Muscle of leg (tissue), 3 donors: ENCODE measurements at regions not wholly inside any gene's neighbourhood (a gene's known extent, or its start where the extent isn't known, plus 50 kb on each side); places are given as distances from the start of the nearest gene placed in this dataset.

Experiments used
- DNase-seq: peaks from one replicate; pipeline ENCODE4 v3.0.0; 2013
- H3K27ac ChIP-seq: one replicate; pipeline ENCODE4 v1.5.1; 2013; ENCODE audit warnings: mild to moderate bottlenecking, low read length, control low read depth
- H3K27me3 ChIP-seq: one replicate; pipeline ENCODE4 v1.6.1; 2013; ENCODE audit warnings: low read length; ENCODE audit not compliant: control insufficient read depth, insufficient read depth
- H3K36me3 ChIP-seq: one replicate; pipeline ENCODE4 v1.6.1; 2013; ENCODE audit warnings: low read length; ENCODE audit not compliant: control insufficient read depth, insufficient read depth
- H3K4me1 ChIP-seq: one replicate; pipeline ENCODE4 v1.6.1; 2013; ENCODE audit warnings: low read length; ENCODE audit not compliant: control insufficient read depth, insufficient read depth
- H3K4me3 ChIP-seq: one replicate; pipeline ENCODE4 v1.5.1; 2013; ENCODE audit warnings: low read length, control low read depth
- H3K9me3 ChIP-seq: replicated peaks from 2 replicates; pipeline ENCODE4 v1.6.1; 2013; ENCODE audit warnings: low read depth, low read length; ENCODE audit not compliant: control insufficient read depth
- WGBS: methylation state at CpG from one replicate; pipeline ENCODE4 v1.1.5; 2013; ENCODE audit warnings: missing lambda C conversion rate; ENCODE audit not compliant: insufficient coverage; 5-methylcytosine and 5-hydroxymethylcytosine counted together

DNA sequence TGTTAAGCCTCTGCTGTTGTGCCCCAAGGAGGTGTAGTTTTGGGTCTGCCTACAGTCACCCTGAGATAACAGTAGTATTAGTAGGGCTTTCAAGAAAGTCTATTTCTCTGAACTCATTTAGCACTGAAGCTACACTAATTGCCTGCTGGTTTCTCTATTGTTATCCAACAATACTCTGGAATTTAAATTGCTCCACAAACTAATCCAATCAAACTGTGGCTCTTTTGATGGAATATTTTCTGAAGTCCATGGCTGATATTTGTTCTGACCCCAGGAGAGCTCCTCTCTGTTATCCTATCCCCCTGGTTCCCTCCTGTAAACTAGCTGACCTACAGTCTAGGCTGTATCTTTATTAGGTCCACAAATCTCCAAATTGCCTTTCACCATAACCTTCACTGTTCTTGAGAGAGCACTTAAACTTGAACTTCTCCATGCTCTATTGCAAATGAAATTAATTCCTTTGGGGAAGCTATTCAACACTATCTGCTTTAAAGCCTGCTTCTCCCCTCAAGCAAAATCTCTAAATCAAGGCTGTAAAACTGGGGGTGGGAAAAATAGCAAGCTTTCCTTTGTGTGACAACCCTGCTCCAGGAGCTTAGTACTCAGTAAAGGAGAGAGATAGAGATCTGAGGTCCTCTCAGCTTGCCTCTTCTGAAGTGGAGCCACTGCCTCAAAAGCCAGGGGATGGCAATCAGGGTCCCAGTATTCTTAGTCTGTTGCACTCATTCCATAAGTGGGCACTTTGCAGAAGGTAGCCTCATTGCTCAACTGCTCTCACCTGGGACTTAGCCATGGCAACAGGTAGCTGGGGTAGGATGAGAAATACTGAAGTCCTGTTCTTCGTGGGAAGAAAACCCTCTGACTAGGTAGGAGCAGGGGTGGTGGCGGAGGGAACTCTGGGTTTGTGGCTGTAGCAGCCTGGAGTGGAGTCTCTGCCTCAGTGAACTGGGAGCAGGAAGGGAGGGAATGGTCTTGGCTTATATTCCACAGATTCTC is 110.9 kb downstream of the MACIR start:
- no peak overlapping the region for H3K4me3 ChIP-seq
- WGBS: no CpG with 5 or more reads among the region's 2 CpGs
- H3K27ac ChIP-seq: no peak overlapping the region
- H3K36me3 ChIP-seq: no peaks in the 10 kb centered on the region
- no peaks in the 10 kb centered on the region for H3K9me3 ChIP-seq
- H3K27me3 ChIP-seq: no peaks in the 10 kb centered on the region
- DNase-seq: no peak
- H3K4me1 ChIP-seq: no peaks in the 10 kb centered on the region

- no peaks in the 10 kb centered on the region for H3K9me3 ChIP-seq
- DNase-seq: no peak
- H3K27ac ChIP-seq: no peak overlapping the region
- H3K27me3 ChIP-seq: no peaks in the 10 kb centered on the region
- H3K4me1 ChIP-seq: no peaks in the 10 kb centered on the region
- WGBS: no CpG with 5 or more reads among the region's 2 CpGs
- H3K36me3 ChIP-seq: no peaks in the 10 kb centered on the region
- H3K4me3 ChIP-seq: no peak overlapping the region
Observed at GRCh38 chr5:103367702-103368101, 109.1 kb downstream of the MACIR start.

DNA sequence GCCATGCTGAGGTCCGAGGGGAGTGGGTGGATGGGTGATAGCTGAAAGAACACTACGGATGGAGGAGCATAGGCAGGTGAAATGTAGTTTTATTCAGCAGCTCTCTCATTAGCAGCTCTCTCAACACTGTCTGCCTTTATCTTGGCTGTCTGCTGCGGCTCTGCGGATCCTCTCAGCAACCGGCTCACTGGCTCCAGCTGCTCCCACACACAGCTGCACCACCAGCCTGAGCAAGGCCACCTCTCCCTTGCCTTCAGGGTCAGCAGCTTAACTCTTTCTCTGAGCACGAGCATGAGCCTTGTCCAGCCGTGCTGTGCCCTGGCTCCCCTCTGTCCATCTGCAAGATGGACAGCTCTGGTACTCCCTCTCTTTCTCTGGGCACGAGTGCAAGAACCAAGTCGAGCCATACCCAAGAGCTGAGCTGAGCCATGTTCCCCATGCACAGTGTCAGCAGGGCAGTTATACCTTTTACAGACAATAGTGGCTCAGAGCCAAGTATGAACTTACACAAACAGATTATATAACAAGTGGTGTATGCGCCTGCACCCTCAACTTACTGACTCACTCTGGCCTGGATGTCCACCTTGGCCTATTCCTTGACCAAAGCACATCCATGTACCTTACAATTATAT is 108.5 kb downstream of the MACIR start:
- Histone ChIP-seq H3K27ac (no peak overlapping the region), H3K36me3 (no peaks in the 10 kb centered on the region), H3K4me1 (no peaks in the 10 kb centered on the region), H3K9me3 (no peaks in the 10 kb centered on the region), H3K27me3 (no peaks in the 10 kb centered on the region), H3K4me3 (no peak overlapping the region)
- 72% methylated on average over 7 of the region's 10 CpGs for WGBS
- DNase-seq: peak; percentile 10

- WGBS: 94% methylated on average over 2 of the region's 2 CpGs
Observed at GRCh38 chr5:103364074-103364473, 105.5 kb downstream of the MACIR start.

GRCh38 chr5:103362211-103362610 is 103.6 kb downstream of the MACIR start:
- H3K27ac ChIP-seq: no peak overlapping the region
- H3K27me3 ChIP-seq: no peaks in the 10 kb centered on the region
- no peaks in the 10 kb centered on the region for H3K9me3 ChIP-seq
- no peaks in the 10 kb centered on the region for H3K4me1 ChIP-seq
- WGBS: no CpG with 5 or more reads among the region's 3 CpGs
- no peak overlapping the region for H3K4me3 ChIP-seq
- no peaks in the 10 kb centered on the region for H3K36me3 ChIP-seq
- DNase-seq: no peak

More at GRCh38 chr5:103364074-103364473, 105.5 kb downstream of the MACIR start:
- no peaks in the 10 kb centered on the region for H3K27me3 ChIP-seq
- H3K36me3 ChIP-seq: no peaks in the 10 kb centered on the region
- H3K9me3 ChIP-seq: no peaks in the 10 kb centered on the region
- no peaks in the 10 kb centered on the region for H3K4me1 ChIP-seq
- no peak overlapping the region for H3K27ac ChIP-seq
- DNase-seq: no peak
- H3K4me3 ChIP-seq: no peak overlapping the region

- Histone ChIP-seq H3K4me3 (no peak overlapping the region), H3K9me3 (no peaks in the 10 kb centered on the region), H3K36me3 (no peaks in the 10 kb centered on the region), H3K4me1 (no peaks in the 10 kb centered on the region), H3K27ac (no peak overlapping the region), H3K27me3 (no peaks in the 10 kb centered on the region)
- no peak for DNase-seq
Observed at GRCh38 chr5:103360475-103360874, 101.9 kb downstream of the MACIR start.

DNA sequence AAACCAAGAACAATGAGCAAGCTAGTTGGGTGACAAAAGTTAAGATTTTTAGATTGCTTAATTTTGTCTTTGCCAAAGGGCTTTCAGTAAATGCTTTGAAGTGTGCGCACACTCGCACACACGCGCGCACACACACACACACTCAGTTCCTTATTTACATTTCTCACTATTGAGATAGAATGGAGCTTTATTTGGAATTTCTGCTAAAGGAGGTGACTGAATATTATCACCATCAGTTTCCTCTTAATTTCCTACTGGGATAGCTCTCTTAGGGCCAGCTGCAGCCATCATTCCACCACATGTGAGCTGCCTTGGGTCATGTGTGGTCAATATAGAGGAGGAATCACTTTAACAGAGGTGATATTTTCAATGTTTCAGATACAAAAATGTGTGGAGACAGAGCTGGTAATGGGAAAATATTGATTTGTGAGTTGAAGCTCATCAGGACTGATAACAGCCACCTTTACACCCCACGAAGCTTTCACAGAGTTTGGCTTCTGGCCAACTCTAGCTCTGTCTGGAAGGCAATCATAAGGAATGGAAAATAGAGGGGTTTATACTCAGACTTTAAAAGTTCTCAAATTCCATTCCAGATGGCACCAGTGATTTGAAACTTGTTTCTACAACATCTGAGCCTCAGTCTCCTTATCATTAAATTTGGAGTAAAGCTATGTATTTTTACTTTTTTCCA is 99.9 kb downstream of the MACIR start:
- DNase-seq: peak; percentile 11

GRCh38 chr5:103357636-103358035 is 99.1 kb downstream of the MACIR start:
- Histone ChIP-seq H3K4me1 (peaks cover 2% of the 10 kb centered on the region), H3K27ac (no peak overlapping the region), H3K4me3 (no peak overlapping the region), H3K36me3 (no peaks in the 10 kb centered on the region), H3K27me3 (no peaks in the 10 kb centered on the region), H3K9me3 (no peaks in the 10 kb centered on the region)
- no CpG with 5 or more reads among the region's 3 CpGs for WGBS
- DNase-seq: peak; percentile 51

More for the DNA sequence above, 99.9 kb downstream of the MACIR start:
- Histone ChIP-seq H3K27ac (no peak overlapping the region), H3K4me3 (no peak overlapping the region), H3K36me3 (no peaks in the 10 kb centered on the region), H3K4me1 (peaks cover 2% of the 10 kb centered on the region), H3K9me3 (no peaks in the 10 kb centered on the region), H3K27me3 (no peaks in the 10 kb centered on the region)
- WGBS: no CpG with 5 or more reads among the region's 6 CpGs

DNA sequence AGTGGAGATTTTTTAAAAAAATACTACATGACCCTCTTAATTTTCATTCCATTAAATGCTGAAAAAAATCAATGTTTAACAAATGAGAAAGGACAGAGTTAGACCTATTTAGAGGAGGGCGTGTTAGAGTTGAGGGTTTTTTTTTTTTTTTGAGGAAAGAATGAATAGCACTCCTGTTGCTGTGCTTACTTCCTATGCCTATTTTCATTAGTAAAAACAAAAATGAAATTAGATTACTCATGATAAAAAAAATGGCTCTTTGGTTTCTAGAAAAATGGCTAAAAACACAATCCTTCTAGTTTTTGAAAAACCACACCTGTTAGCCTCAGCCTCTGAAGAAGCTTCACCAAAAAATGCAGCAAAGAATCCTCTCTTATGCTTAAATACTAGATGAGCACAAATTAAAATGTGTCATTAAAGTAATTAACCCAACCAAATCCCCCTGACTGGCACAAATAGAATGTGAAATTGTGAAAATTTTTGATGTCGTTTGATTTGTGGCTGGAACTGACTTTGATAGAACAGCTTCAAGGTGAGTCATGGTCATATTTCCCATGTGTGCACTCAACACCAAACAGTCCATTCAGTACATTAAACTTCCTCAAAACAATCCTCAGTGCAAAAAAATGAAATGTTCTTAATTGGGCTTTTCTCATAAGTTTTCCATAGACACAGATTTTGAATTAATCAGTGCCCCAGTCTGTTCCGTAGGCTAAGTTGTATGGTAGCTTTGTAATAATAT is 98.0 kb downstream of the MACIR start:
- no peak for DNase-seq
- Histone ChIP-seq H3K36me3 (no peaks in the 10 kb centered on the region), H3K27ac (no peak overlapping the region), H3K27me3 (no peaks in the 10 kb centered on the region), H3K4me3 (no peak overlapping the region), H3K9me3 (no peaks in the 10 kb centered on the region), H3K4me1 (peaks cover 2% of the 10 kb centered on the region)
- WGBS: no CpG with 5 or more reads among the region's 3 CpGs
